GM12878 (cell line): ENCODE measurements at regions not wholly inside any gene's neighbourhood (a gene's known extent, or its start where the extent isn't known, plus 50 kb on each side); places are given as distances from the start of the nearest gene placed in this dataset.

Experiments used
- ATAC-seq: fragments of 200-7000 bp; cut with Tn5 transposase; 3 replicates; pipeline ENCODE4 v1.9.1; 2020; ENCODE audit warnings: mild to moderate bottlenecking, moderate library complexity
- BruUV-seq: library from RNA; stranded (reverse); fragments of 400-500 nt; replicated peaks from 2 replicates; lab custom pipeline; 2021; lab: Mats Ljungman, UMichigan
- CTCF ChIA-PET: fragments of 300-600 bp; sonication (Branson Sonifier 250); formaldehyde crosslinking; extraction: SDS; loops from one replicate; lab custom pipeline; 2021; ENCODE audit warnings: inconsistent platforms; lab: Yijun Ruan, JAX
- POLR2A ChIA-PET: fragments of 350-600 bp; formaldehyde crosslinking; extraction: SDS; loops from one replicate; lab custom pipeline; 2021; ENCODE audit warnings: inconsistent platforms; lab: Charles Lee
- RAD21 ChIA-PET: fragments of 300-600 bp; sonication (Branson Sonifier 250); formaldehyde crosslinking; loops from one replicate; lab custom pipeline; 2023; ENCODE audit warnings: antibody characterized with exemption; ENCODE audit not compliant: unreplicated experiment; lab: Charles Lee
- SMC1A ChIA-PET: fragments of 300-600 bp; sonication (Branson Sonifier 250); formaldehyde crosslinking; loops from one replicate; lab custom pipeline; 2023; ENCODE audit not compliant: unreplicated experiment, uncharacterized antibody; lab: Charles Lee
- DNase-seq: peaks from one replicate; pipeline ENCODE4 v3.0.0-alpha.2; 2011; ENCODE audit warnings: low read depth, low spot score
- FAIRE-seq: peaks from 3 replicates; lab custom pipeline; 2011; peaks lifted over from hg19 to GRCh38; lab: Jason Lieb, UNC
- H2AFZ ChIP-seq: 2 replicates; pipeline ENCODE4 v1.6.0; 2011; ENCODE audit warnings: low read depth, low read length, control low read depth; ENCODE audit not compliant: control insufficient read depth
- H3K27ac ChIP-seq: 2 replicates; pipeline ENCODE4 v1.5.1; 2011; ENCODE audit warnings: control low read depth; ENCODE audit not compliant: control insufficient read depth, insufficient read depth
- H3K27me3 ChIP-seq, 2 experiments: replicated peaks in 1 of 2; 2 replicates each; pipeline versions ENCODE4 v1.6.0 to v1.6.1; 2011; ENCODE audit warnings: low read length in 1 of 2; ENCODE audit not compliant: control insufficient read depth in 2 of 2, insufficient read depth in 2 of 2
- H3K36me3 ChIP-seq, 2 experiments: 2 replicates each; pipeline ENCODE4 v1.5.1; 2011; ENCODE audit warnings: low read length in 1 of 2; ENCODE audit not compliant: control insufficient read depth in 2 of 2, insufficient read depth in 2 of 2
- H3K4me1 ChIP-seq: 2 replicates; pipeline ENCODE4 v1.6.1; 2011; ENCODE audit warnings: mild to moderate bottlenecking, low read length, moderate library complexity, mixed read lengths; ENCODE audit not compliant: control insufficient read depth, insufficient read depth
- H3K4me2 ChIP-seq: 2 replicates; pipeline ENCODE4 v1.6.0; 2011; ENCODE audit warnings: control low read depth; ENCODE audit not compliant: control insufficient read depth, insufficient read depth
- H3K4me3 ChIP-seq: fragments of 200-600 bp; sonication (generic); 2 replicates; pipeline ENCODE4 v1.5.1; 2016
- H3K79me2 ChIP-seq: 2 replicates; pipeline ENCODE4 v1.6.0; 2011; ENCODE audit warnings: low read length; ENCODE audit not compliant: control insufficient read depth, insufficient read depth
- H3K9ac ChIP-seq: 2 replicates; pipeline ENCODE4 v1.8.0; 2011; ENCODE audit warnings: low read length, control low read depth, mixed read lengths; ENCODE audit not compliant: control insufficient read depth, insufficient read depth
- H3K9me3 ChIP-seq: replicated peaks from 3 replicates; pipeline ENCODE4 v1.5.1; 2011; ENCODE audit warnings: mild to moderate bottlenecking, low read length; ENCODE audit not compliant: control insufficient read depth, insufficient read depth
- H4K20me1 ChIP-seq: 2 replicates; pipeline ENCODE4 v1.6.0; 2011; ENCODE audit not compliant: control insufficient read depth, insufficient read depth
- CBX5 ChIP-seq: sonication (generic); IDR thresholded peaks from 2 replicates; pipeline ENCODE4 v1.6.1; 2016; ENCODE audit warnings: low read depth, moderate library complexity, mild to moderate bottlenecking, inconsistent platforms
- DPF2 ChIP-seq: fragments of 450-650 bp; IDR thresholded peaks from 2 replicates; pipeline ENCODE4 v1.6.1; 2017; ENCODE audit warnings: mild to moderate bottlenecking
- JUNB ChIP-seq: IDR thresholded peaks from 2 replicates; pipeline ENCODE4 v1.6.1; 2016; ENCODE audit warnings: antibody characterized with exemption, mild to moderate bottlenecking
- MEF2B ChIP-seq: fragments of 450-650 bp; IDR thresholded peaks from 2 replicates; pipeline ENCODE4 v1.6.1; 2018; ENCODE audit warnings: mild to moderate bottlenecking, moderate library complexity; ENCODE audit not compliant: partially characterized antibody, poor library complexity, severe bottlenecking
- NR2C1 ChIP-seq: fragments of 450-650 bp; IDR thresholded peaks from 2 replicates; pipeline ENCODE4 v1.6.1; 2017; ENCODE audit warnings: antibody characterized with exemption, mild to moderate bottlenecking, moderate library complexity
- PML ChIP-seq: IDR thresholded peaks from 2 replicates; pipeline ENCODE4 v1.6.1; 2012; ENCODE audit warnings: low read length, inconsistent platforms
- POLR2AphosphoS5 ChIP-seq: IDR thresholded peaks from 2 replicates; pipeline ENCODE4 v1.6.1; 2011; ENCODE audit warnings: mild to moderate bottlenecking, low read length, inconsistent platforms
- RAD21 ChIP-seq: IDR thresholded peaks from 2 replicates; pipeline ENCODE4 v1.6.1; 2011; ENCODE audit warnings: mild to moderate bottlenecking, low read depth, low read length, moderate library complexity; ENCODE audit not compliant: insufficient read depth
- SIN3A ChIP-seq: IDR thresholded peaks from 2 replicates; pipeline ENCODE4 v1.6.1; 2012; ENCODE audit warnings: low read depth, low read length, improper control_type of control experiment
- SMARCA5 ChIP-seq: fragments of 450-650 bp; IDR thresholded peaks from 2 replicates; pipeline ENCODE4 v1.6.1; 2017; ENCODE audit warnings: mild to moderate bottlenecking
- ZNF217 ChIP-seq: fragments of 450-650 bp; IDR thresholded peaks from 2 replicates; pipeline ENCODE4 v1.6.1; 2017; ENCODE audit warnings: antibody characterized with exemption, mild to moderate bottlenecking
- ZNF384 ChIP-seq: IDR thresholded peaks from 2 replicates; pipeline ENCODE4 v1.6.1; 2012; ENCODE audit warnings: low read depth, mild to moderate bottlenecking, low read length, improper control_type of control experiment, borderline replicate concordance
- ZNF592 ChIP-seq: fragments of 450-650 bp; IDR thresholded peaks from 2 replicates; pipeline ENCODE4 v1.6.1; 2017; ENCODE audit warnings: mild to moderate bottlenecking, moderate library complexity
- ZNF622 ChIP-seq: fragments of 450-650 bp; IDR thresholded peaks from 2 replicates; pipeline ENCODE4 v1.6.1; 2017; ENCODE audit warnings: mild to moderate bottlenecking, inconsistent platforms
- WGBS: methylation state at CpG from one replicate; pipeline ENCODE4 v1.1.6; 2016; ENCODE audit warnings: low lambda C conversion rate; ENCODE audit not compliant: insufficient replicate concordance, insufficient coverage; ENCODE audit errors: missing lambda C conversion rate; 5-methylcytosine and 5-hydroxymethylcytosine counted together
- in situ Hi-C: fragments of 300-500 bp; cut with MboI; formaldehyde crosslinking; loops from 9 replicates; pipeline ENCODE4 v1.14.3; 2018; ENCODE audit warnings: mixed read lengths
- intact Hi-C: fragments of 100-400 bp; cut with micrococcal nuclease; formaldehyde crosslinking; loops from one replicate; pipeline ENCODE4 v1.14.2; 2022; ENCODE audit not compliant: unreplicated experiment
- TF ChIP-seq, protein P1 (sequence below): fragments of 450-650 bp; IDR thresholded peaks from 2 replicates; pipeline ENCODE4 v1.6.1; 2016; ENCODE audit warnings: mild to moderate bottlenecking

- peak; percentile 61; the same call in 1 of the 2 replicates for TF ChIP-seq ZNF384
- TF ChIP-seq POLR2AphosphoS5 = no peak
- no peak for TF ChIP-seq SMARCA5
- peak; percentile 56 for TF ChIP-seq MEF2B
- H3K4me3 ChIP-seq = no peak overlapping the region
- in situ Hi-C loops (no loop called here), intact Hi-C loops (no loop called here)
- POLR2A ChIA-PET = no interaction called here
- CTCF ChIA-PET = interaction anchor here (1.1 kb wide), 1 partner anchor 193 kb away, joined by 3 read pairs; no protein-coding TSS in a partner anchor
- no peaks in the 10 kb centered on the region for H4K20me1 ChIP-seq
- H3K27ac ChIP-seq = no peak overlapping the region
- H2AFZ ChIP-seq = no peak overlapping the region
- no peaks in the 10 kb centered on the region for H3K36me3 ChIP-seq
- H3K9ac ChIP-seq = no peak overlapping the region
- DNase-seq (no peak), FAIRE-seq (no peak), ATAC-seq (no peak)
- H3K9me3 ChIP-seq = no peaks in the 10 kb centered on the region
- H3K79me2 ChIP-seq = no peaks in the 10 kb centered on the region
- RAD21 ChIA-PET = no interaction called here
- no peak overlapping the region for H3K4me2 ChIP-seq
- BruUV-seq = no TSS peak
- SMC1A ChIA-PET = no interaction called here
- H3K27me3 ChIP-seq = no peaks in the 10 kb centered on the region
- H3K4me1 ChIP-seq = no peaks in the 10 kb centered on the region
- WGBS = 0% methylated on average over 1 of the region's 1 CpG
Observed at GRCh38 chr18:55041366-55041765, 82.1 kb upstream of the CCDC68 start.

DNA sequence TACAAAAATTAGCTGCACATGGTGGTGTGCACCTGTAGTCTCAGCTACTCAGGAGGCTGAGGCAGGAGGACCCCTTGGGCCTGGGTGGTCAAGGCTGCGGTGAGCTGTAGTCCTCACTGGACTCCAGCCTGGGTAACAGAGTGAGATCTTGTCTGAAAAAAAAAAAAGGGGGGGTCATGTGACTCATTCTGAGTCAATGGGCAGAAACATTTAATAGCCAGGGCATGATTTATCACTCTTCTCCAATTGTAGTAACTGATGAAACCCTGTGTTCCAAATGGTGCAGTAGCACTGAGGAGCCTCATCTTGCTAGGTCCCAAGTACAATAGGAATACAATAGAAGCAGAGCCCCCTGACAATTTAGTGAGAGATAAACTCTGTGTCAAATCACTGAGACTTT, 78.9 kb upstream of the CCDC68 start:
- no peaks in the 10 kb centered on the region for H3K79me2 ChIP-seq
- ChIA-PET RAD21 (no interaction called here), POLR2A (no interaction called here), SMC1A (interaction anchor here (1.3 kb wide), 1 partner anchor 10 kb away, joined by 3 read pairs; no protein-coding TSS in a partner anchor), CTCF (no interaction called here)
- BruUV-seq = no TSS peak
- 25% methylated on average over 1 of the region's 1 CpG for WGBS
- in situ Hi-C loops (no loop called here), intact Hi-C loops (no loop called here)
- H3K4me3 ChIP-seq = no peak overlapping the region
- no peak for FAIRE-seq
- no peaks in the 10 kb centered on the region for H4K20me1 ChIP-seq
- no peak overlapping the region for H3K9ac ChIP-seq
- no peaks in the 10 kb centered on the region for H3K36me3 ChIP-seq
- H3K4me1 ChIP-seq = no peaks in the 10 kb centered on the region; the same call in 1 of the 2 replicates
- no peak overlapping the region for H3K27ac ChIP-seq
- no peak for ATAC-seq
- no peaks in the 10 kb centered on the region for H3K9me3 ChIP-seq
- no peak overlapping the region for H3K4me2 ChIP-seq
- DNase-seq = no peak
- H3K27me3 ChIP-seq = no peaks in the 10 kb centered on the region
- no peak overlapping the region for H2AFZ ChIP-seq
- no peak for TF ChIP-seq ZNF622
- no peak for TF ChIP-seq JUNB
- TF ChIP-seq SIN3A = no peak
- TF ChIP-seq, protein P1, sequence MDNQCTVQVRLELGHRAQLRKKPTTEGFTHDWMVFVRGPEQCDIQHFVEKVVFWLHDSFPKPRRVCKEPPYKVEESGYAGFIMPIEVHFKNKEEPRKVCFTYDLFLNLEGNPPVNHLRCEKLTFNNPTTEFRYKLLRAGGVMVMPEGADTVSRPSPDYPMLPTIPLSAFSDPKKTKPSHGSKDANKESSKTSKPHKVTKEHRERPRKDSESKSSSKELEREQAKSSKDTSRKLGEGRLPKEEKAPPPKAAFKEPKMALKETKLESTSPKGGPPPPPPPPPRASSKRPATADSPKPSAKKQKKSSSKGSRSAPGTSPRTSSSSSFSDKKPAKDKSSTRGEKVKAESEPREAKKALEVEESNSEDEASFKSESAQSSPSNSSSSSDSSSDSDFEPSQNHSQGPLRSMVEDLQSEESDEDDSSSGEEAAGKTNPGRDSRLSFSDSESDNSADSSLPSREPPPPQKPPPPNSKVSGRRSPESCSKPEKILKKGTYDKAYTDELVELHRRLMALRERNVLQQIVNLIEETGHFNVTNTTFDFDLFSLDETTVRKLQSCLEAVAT = no peak
- no peak for TF ChIP-seq PML
- no peak for TF ChIP-seq ZNF384
- no peak for TF ChIP-seq RAD21
- no peak for TF ChIP-seq NR2C1
- TF ChIP-seq ZNF217 = no peak
- no peak for TF ChIP-seq CBX5
- TF ChIP-seq DPF2 = no peak
- no peak for TF ChIP-seq ZNF592
